Activated naive CD4-positive, alpha-beta T cell treated with anti-CD3 and anti-CD28 coated beads, Interleukin-2, amount 10 ng/mL, durations not matched to agents 7 days and 5 days (primary cell): ENCODE measurements at regions not wholly inside any gene's neighbourhood (a gene's known extent, or its start where the extent isn't known, plus 50 kb on each side); places are given as distances from the start of the nearest gene placed in this dataset.
"Not testable (repeated sequence)": the region's sequence is repeated elsewhere in the genome, so short reads cannot be mapped to it uniquely, and the experiment has no call there.

Source experiments
- CTCF ChIA-PET: fragments of 350-600 bp; sonication (Branson Sonifier 250); formaldehyde crosslinking; loops from one replicate; lab custom pipeline; 2021; ENCODE audit warnings: antibody characterized with exemption; lab: Charles Lee
- DNase-seq: peaks from one replicate; pipeline ENCODE4 v3.0.0-alpha.2; 2020
- H3K27ac Mint-ChIP-seq: one replicate; pipeline ENCODE4 v1.8.0; 2021; ENCODE audit warnings: mild to moderate bottlenecking, moderate library complexity, mixed read lengths
- H3K27me3 Mint-ChIP-seq: one replicate; pipeline ENCODE4 v1.8.0; 2021; ENCODE audit warnings: mild to moderate bottlenecking, mixed read lengths
- H3K36me3 Mint-ChIP-seq: one replicate; pipeline ENCODE4 v1.8.0; 2021; ENCODE audit warnings: mixed read lengths
- H3K4me1 Mint-ChIP-seq: one replicate; pipeline ENCODE4 v1.8.0; 2021; ENCODE audit warnings: mixed read lengths
- H3K4me3 Mint-ChIP-seq: one replicate; pipeline ENCODE4 v1.8.0; 2021; ENCODE audit warnings: mild to moderate bottlenecking, moderate library complexity, mixed read lengths
- H3K9me3 Mint-ChIP-seq: one replicate; pipeline ENCODE4 v1.8.0; 2021; ENCODE audit warnings: mixed read lengths

GRCh38 chr5:176042020-176042658 is 74.0 kb upstream of the THOC3 start:
- H3K27me3 Mint-ChIP-seq, H3K9me3 Mint-ChIP-seq, DNase-seq, CTCF ChIA-PET, H3K4me3 Mint-ChIP-seq, H3K36me3 Mint-ChIP-seq: not testable (repeated sequence)
- Mint-ChIP-seq H3K4me1 (peaks cover 21% of the 10 kb centered on the region), H3K27ac (peak overlapping the region; percentile 12)

GRCh38 chr5:176043252-176043829 is 75.2 kb upstream of the THOC3 start:
- H3K9me3 Mint-ChIP-seq, H3K27me3 Mint-ChIP-seq, H3K36me3 Mint-ChIP-seq, H3K27ac Mint-ChIP-seq, H3K4me3 Mint-ChIP-seq, DNase-seq, CTCF ChIA-PET: not testable (repeated sequence)
- peaks cover 19% of the 10 kb centered on the region for H3K4me1 Mint-ChIP-seq

GRCh38 chr5:176043986-176044385 is 75.9 kb upstream of the THOC3 start:
- not testable (repeated sequence) for H3K27ac Mint-ChIP-seq

GRCh38 chr5:176044431-176044830 is 76.3 kb upstream of the THOC3 start:
- H3K4me3 Mint-ChIP-seq, H3K27ac Mint-ChIP-seq, CTCF ChIA-PET, H3K9me3 Mint-ChIP-seq, H3K27me3 Mint-ChIP-seq, DNase-seq, H3K36me3 Mint-ChIP-seq: not testable (repeated sequence)
- H3K4me1 Mint-ChIP-seq = peaks cover 19% of the 10 kb centered on the region

More at GRCh38 chr5:176043986-176044385, 75.9 kb upstream of the THOC3 start:
- H3K36me3 Mint-ChIP-seq, H3K4me3 Mint-ChIP-seq, H3K27me3 Mint-ChIP-seq, DNase-seq, H3K9me3 Mint-ChIP-seq, CTCF ChIA-PET: not testable (repeated sequence)
- peaks cover 20% of the 10 kb centered on the region for H3K4me1 Mint-ChIP-seq

GRCh38 chr5:176045442-176045841 is 77.3 kb upstream of the THOC3 start:
- H3K4me1 Mint-ChIP-seq = peaks cover 15% of the 10 kb centered on the region
- CTCF ChIA-PET, H3K27ac Mint-ChIP-seq, H3K4me3 Mint-ChIP-seq, H3K27me3 Mint-ChIP-seq, H3K9me3 Mint-ChIP-seq, H3K36me3 Mint-ChIP-seq: not testable (repeated sequence)
- peak; percentile 54 for DNase-seq

GRCh38 chr5:176048671-176049070 is 80.6 kb upstream of the THOC3 start:
- H3K27me3 Mint-ChIP-seq, H3K4me1 Mint-ChIP-seq, H3K27ac Mint-ChIP-seq, H3K9me3 Mint-ChIP-seq, H3K4me3 Mint-ChIP-seq, CTCF ChIA-PET, DNase-seq, H3K36me3 Mint-ChIP-seq: not testable (repeated sequence)

- CTCF ChIA-PET, H3K9me3 Mint-ChIP-seq, DNase-seq, H3K27me3 Mint-ChIP-seq, H3K4me1 Mint-ChIP-seq, H3K27ac Mint-ChIP-seq, H3K4me3 Mint-ChIP-seq, H3K36me3 Mint-ChIP-seq: not testable (repeated sequence)
Observed at GRCh38 chr5:176060472-176061268, 92.6 kb upstream of the THOC3 start.

GRCh38 chr5:176061269-176061622 is 93.1 kb upstream of the THOC3 start:
- H3K27me3 Mint-ChIP-seq, DNase-seq, H3K4me1 Mint-ChIP-seq, H3K4me3 Mint-ChIP-seq, H3K9me3 Mint-ChIP-seq, CTCF ChIA-PET, H3K27ac Mint-ChIP-seq, H3K36me3 Mint-ChIP-seq: not testable (repeated sequence)

- H3K27ac Mint-ChIP-seq, H3K27me3 Mint-ChIP-seq, H3K36me3 Mint-ChIP-seq, H3K4me3 Mint-ChIP-seq, DNase-seq, CTCF ChIA-PET, H3K9me3 Mint-ChIP-seq, H3K4me1 Mint-ChIP-seq: not testable (repeated sequence)
Observed at GRCh38 chr5:176061660-176062059, 93.5 kb upstream of the THOC3 start.

- H3K36me3 Mint-ChIP-seq, H3K9me3 Mint-ChIP-seq, H3K4me1 Mint-ChIP-seq, DNase-seq, H3K27me3 Mint-ChIP-seq, H3K4me3 Mint-ChIP-seq, H3K27ac Mint-ChIP-seq, CTCF ChIA-PET: not testable (repeated sequence)
Observed at GRCh38 chr5:176066262-176066945, 98.3 kb upstream of the THOC3 start.

- H3K27ac Mint-ChIP-seq, DNase-seq, H3K4me3 Mint-ChIP-seq, CTCF ChIA-PET, H3K9me3 Mint-ChIP-seq, H3K4me1 Mint-ChIP-seq, H3K27me3 Mint-ChIP-seq, H3K36me3 Mint-ChIP-seq: not testable (repeated sequence)
Observed at GRCh38 chr5:176067162-176067561, 99.0 kb upstream of the THOC3 start.

GRCh38 chr5:176067948-176068347 is 99.8 kb upstream of the THOC3 start:
- CTCF ChIA-PET, H3K4me1 Mint-ChIP-seq, H3K27ac Mint-ChIP-seq, DNase-seq, H3K27me3 Mint-ChIP-seq, H3K9me3 Mint-ChIP-seq, H3K4me3 Mint-ChIP-seq, H3K36me3 Mint-ChIP-seq: not testable (repeated sequence)

GRCh38 chr5:176073996-176074571 is 106.0 kb upstream of the THOC3 start:
- H3K27ac Mint-ChIP-seq, DNase-seq, H3K4me3 Mint-ChIP-seq, H3K36me3 Mint-ChIP-seq, H3K4me1 Mint-ChIP-seq, H3K27me3 Mint-ChIP-seq, H3K9me3 Mint-ChIP-seq, CTCF ChIA-PET: not testable (repeated sequence)

- CTCF ChIA-PET, H3K4me3 Mint-ChIP-seq, H3K4me1 Mint-ChIP-seq, H3K36me3 Mint-ChIP-seq, H3K9me3 Mint-ChIP-seq, H3K27ac Mint-ChIP-seq, DNase-seq, H3K27me3 Mint-ChIP-seq: not testable (repeated sequence)
Observed at GRCh38 chr5:176083717-176084116, 115.6 kb upstream of the THOC3 start.
